Karpas-422 (cell line): ENCODE measurements at regions not wholly inside any gene's neighbourhood (a gene's known extent, or its start where the extent isn't known, plus 50 kb on each side); places are given as distances from the start of the nearest gene placed in this dataset.

ENCODE experiments used
- DNase-seq: peaks from one replicate; pipeline ENCODE4 v3.0.0-alpha.2; 2015
- H2AFZ ChIP-seq: fragments of 200-600 bp; sonication (generic); 2 replicates; pipeline ENCODE4 v1.6.1; 2014; ENCODE audit warnings: antibody characterized with exemption, low read length, mixed read lengths
- H3K27ac ChIP-seq: fragments of 200-600 bp; sonication (generic); 2 replicates; pipeline ENCODE4 v1.5.1; 2014; ENCODE audit warnings: mild to moderate bottlenecking, low read length, moderate library complexity
- H3K27me3 ChIP-seq: fragments of 200-600 bp; sonication (generic); 2 replicates; pipeline ENCODE4 v1.6.1; 2014; ENCODE audit warnings: low read length, mixed read lengths
- H3K36me3 ChIP-seq: fragments of 200-600 bp; sonication (generic); 2 replicates; pipeline ENCODE4 v1.6.1; 2014; ENCODE audit warnings: low read length, mixed read lengths; ENCODE audit not compliant: insufficient read depth
- H3K4me1 ChIP-seq: fragments of 200-600 bp; sonication (generic); 2 replicates; pipeline ENCODE4 v1.6.1; 2014; ENCODE audit warnings: mild to moderate bottlenecking, low read length, mixed read lengths
- H3K4me2 ChIP-seq: fragments of 200-600 bp; sonication (generic); 2 replicates; pipeline ENCODE4 v1.6.1; 2014; ENCODE audit warnings: low read length, low read depth, mild to moderate bottlenecking; ENCODE audit not compliant: poor library complexity, severe bottlenecking
- H3K4me3 ChIP-seq: fragments of 200-600 bp; sonication (generic); 2 replicates; pipeline ENCODE4 v1.5.1; 2014; ENCODE audit warnings: mild to moderate bottlenecking, antibody characterized with exemption, low read length, mixed read lengths
- H3K79me2 ChIP-seq: fragments of 200-600 bp; sonication (generic); 2 replicates; pipeline ENCODE4 v1.6.1; 2014; ENCODE audit warnings: mild to moderate bottlenecking, low read length, mixed read lengths
- H3K9ac ChIP-seq: fragments of 200-600 bp; sonication (generic); 2 replicates; pipeline ENCODE4 v1.6.0; 2014; ENCODE audit warnings: low read length
- H3K9me2 ChIP-seq: fragments of 200-600 bp; sonication (generic), shearing (Covaris generic); replicated peaks from 2 replicates; pipeline ENCODE4 v1.6.0; 2014; ENCODE audit warnings: mild to moderate bottlenecking, low read length, moderate library complexity; ENCODE audit not compliant: insufficient read depth
- H3K9me3 ChIP-seq: fragments of 300-700, 200-600 bp; sonication (generic); 2 replicates; pipeline ENCODE4 v1.6.1; 2014; ENCODE audit warnings: low read length, mixed read lengths
- H4K20me1 ChIP-seq: fragments of 200-600 bp; sonication (generic); 2 replicates; pipeline ENCODE4 v1.6.1; 2014; ENCODE audit warnings: mild to moderate bottlenecking, antibody characterized with exemption, low read length, low read depth; ENCODE audit not compliant: insufficient read depth

- Histone ChIP-seq H3K4me3 (no peak overlapping the region), H2AFZ (no peak overlapping the region), H3K4me1 (no peaks in the 10 kb centered on the region), H3K79me2 (no peaks in the 10 kb centered on the region), H3K9me3 (no peaks in the 10 kb centered on the region), H3K4me2 (no peak overlapping the region), H3K9me2 (no peaks in the 10 kb centered on the region), H4K20me1 (no peaks in the 10 kb centered on the region), H3K27me3 (no peaks in the 10 kb centered on the region), H3K36me3 (no peaks in the 10 kb centered on the region), H3K27ac (no peak overlapping the region), H3K9ac (no peak overlapping the region)
- no peak for DNase-seq
These were observed 517.5 kb downstream of the TFAP2B start for GRCh38 chr6:51336185-51336584.

- Histone ChIP-seq H3K9me3 (no peaks in the 10 kb centered on the region), H3K4me1 (no peaks in the 10 kb centered on the region)
- DNase-seq, result no peak
These were observed 518.6 kb downstream of the TFAP2B start for GRCh38 chr6:51337277-51337676.

GRCh38 chr6:51339108-51339507 is 520.4 kb downstream of the TFAP2B start:
- no peak overlapping the region for H3K4me2 ChIP-seq
- no peaks in the 10 kb centered on the region for H3K9me3 ChIP-seq
- H3K27ac ChIP-seq, result no peak overlapping the region
- no peaks in the 10 kb centered on the region for H3K9me2 ChIP-seq
- no peaks in the 10 kb centered on the region for H3K79me2 ChIP-seq
- H3K36me3 ChIP-seq, result no peaks in the 10 kb centered on the region
- no peaks in the 10 kb centered on the region for H4K20me1 ChIP-seq
- no peak overlapping the region for H3K4me3 ChIP-seq
- H3K9ac ChIP-seq, result no peak overlapping the region
- no peak for DNase-seq
- H3K4me1 ChIP-seq, result no peaks in the 10 kb centered on the region
- H3K27me3 ChIP-seq, result no peaks in the 10 kb centered on the region
- no peak overlapping the region for H2AFZ ChIP-seq

More at GRCh38 chr6:51337277-51337676, 518.6 kb downstream of the TFAP2B start:
- Histone ChIP-seq H3K27me3 (no peaks in the 10 kb centered on the region), H3K4me2 (no peak overlapping the region), H3K9me2 (no peaks in the 10 kb centered on the region), H3K27ac (no peak overlapping the region), H3K4me3 (no peak overlapping the region), H3K79me2 (no peaks in the 10 kb centered on the region), H2AFZ (no peak overlapping the region), H3K36me3 (no peaks in the 10 kb centered on the region), H3K9ac (no peak overlapping the region), H4K20me1 (no peaks in the 10 kb centered on the region)

- Histone ChIP-seq H3K36me3 (no peaks in the 10 kb centered on the region), H2AFZ (no peak overlapping the region), H3K79me2 (no peaks in the 10 kb centered on the region), H3K4me2 (no peak overlapping the region), H3K9me2 (no peaks in the 10 kb centered on the region), H3K4me1 (no peaks in the 10 kb centered on the region), H3K9ac (no peak overlapping the region), H3K4me3 (no peak overlapping the region), H3K27ac (no peak overlapping the region), H3K9me3 (no peaks in the 10 kb centered on the region), H3K27me3 (no peaks in the 10 kb centered on the region), H4K20me1 (no peaks in the 10 kb centered on the region)
- no peak for DNase-seq
These were observed 521.1 kb downstream of the TFAP2B start for GRCh38 chr6:51339728-51340127.

GRCh38 chr6:51342393-51342792 is 523.7 kb downstream of the TFAP2B start:
- Histone ChIP-seq H3K9ac (no peak overlapping the region), H3K79me2 (no peaks in the 10 kb centered on the region), H2AFZ (no peak overlapping the region), H3K9me3 (no peaks in the 10 kb centered on the region), H3K27ac (no peak overlapping the region), H3K4me1 (no peaks in the 10 kb centered on the region), H3K4me3 (no peak overlapping the region), H3K9me2 (no peaks in the 10 kb centered on the region), H3K36me3 (no peaks in the 10 kb centered on the region), H3K27me3 (no peaks in the 10 kb centered on the region), H3K4me2 (no peak overlapping the region), H4K20me1 (no peaks in the 10 kb centered on the region)
- DNase-seq, result no peak

GRCh38 chr6:51349857-51350256 is 531.2 kb downstream of the TFAP2B start:
- H3K9me3 ChIP-seq, result no peaks in the 10 kb centered on the region
- H3K9ac ChIP-seq, result no peak overlapping the region
- no peaks in the 10 kb centered on the region for H3K4me1 ChIP-seq
- H3K27ac ChIP-seq, result no peak overlapping the region
- no peaks in the 10 kb centered on the region for H4K20me1 ChIP-seq
- H3K36me3 ChIP-seq, result no peaks in the 10 kb centered on the region
- DNase-seq, result no peak
- H3K9me2 ChIP-seq, result no peaks in the 10 kb centered on the region
- H2AFZ ChIP-seq, result no peak overlapping the region
- H3K4me3 ChIP-seq, result no peak overlapping the region
- H3K4me2 ChIP-seq, result no peak overlapping the region
- H3K79me2 ChIP-seq, result no peaks in the 10 kb centered on the region
- no peaks in the 10 kb centered on the region for H3K27me3 ChIP-seq

GRCh38 chr6:51350308-51350904 is 531.7 kb downstream of the TFAP2B start:
- no peaks in the 10 kb centered on the region for H3K4me1 ChIP-seq
- no peaks in the 10 kb centered on the region for H3K79me2 ChIP-seq
- H3K27ac ChIP-seq, result no peak overlapping the region
- H4K20me1 ChIP-seq, result no peaks in the 10 kb centered on the region
- H3K9me2 ChIP-seq, result no peaks in the 10 kb centered on the region
- H2AFZ ChIP-seq, result no peak overlapping the region
- DNase-seq, result no peak
- no peaks in the 10 kb centered on the region for H3K27me3 ChIP-seq
- no peak overlapping the region for H3K4me3 ChIP-seq
- H3K9ac ChIP-seq, result no peak overlapping the region
- no peaks in the 10 kb centered on the region for H3K36me3 ChIP-seq
- H3K9me3 ChIP-seq, result no peaks in the 10 kb centered on the region
- H3K4me2 ChIP-seq, result no peak overlapping the region

GRCh38 chr6:51352506-51353029 is 533.9 kb downstream of the TFAP2B start:
- H3K9me3 ChIP-seq, result no peaks in the 10 kb centered on the region
- no peak overlapping the region for H3K4me2 ChIP-seq
- H3K79me2 ChIP-seq, result no peaks in the 10 kb centered on the region
- no peaks in the 10 kb centered on the region for H3K9me2 ChIP-seq
- no peak for DNase-seq
- no peaks in the 10 kb centered on the region for H3K27me3 ChIP-seq
- no peak overlapping the region for H3K9ac ChIP-seq
- no peak overlapping the region for H2AFZ ChIP-seq
- no peaks in the 10 kb centered on the region for H3K36me3 ChIP-seq
- H3K27ac ChIP-seq, result no peak overlapping the region
- H3K4me1 ChIP-seq, result no peaks in the 10 kb centered on the region
- no peaks in the 10 kb centered on the region for H4K20me1 ChIP-seq
- no peak overlapping the region for H3K4me3 ChIP-seq
